Stomach (tissue), 4 donors: ENCODE measurements at regions not wholly inside any gene's neighbourhood (a gene's known extent, or its start where the extent isn't known, plus 50 kb on each side); places are given as distances from the start of the nearest gene placed in this dataset.

Source experiments
- EP300 ChIP-seq: sonication (generic); formaldehyde crosslinking; IDR thresholded peaks from one replicate; pipeline ENCODE4 v1.6.1; 2017; ENCODE audit warnings: antibody characterized with exemption
- POLR2A ChIP-seq, 4 donors: fragments of 450-650 bp; IDR thresholded peaks; one replicate each; pipeline ENCODE4 v1.6.1; 2016; ENCODE audit warnings: antibody characterized with exemption in 4 of 4, control low read depth in 2 of 4, mild to moderate bottlenecking in 1 of 4, moderate library complexity in 1 of 4

GRCh38 chr13:105679838-105680237, 855.6 kb downstream of the EFNB2 start:
- no peak for TF ChIP-seq POLR2A (IDR thresholded peaks at IDR 0.05)
- TF ChIP-seq EP300: no peak
